H1 (cell line): ENCODE measurements at regions not wholly inside any gene's neighbourhood (a gene's known extent, or its start where the extent isn't known, plus 50 kb on each side); places are given as distances from the start of the nearest gene placed in this dataset.

ENCODE experiments used
- CTCF ChIA-PET: fragments of 300-600 bp; sonication (Branson Sonifier 250); formaldehyde crosslinking; loops from one replicate; lab custom pipeline; 2021; ENCODE audit not compliant: partially characterized antibody; lab: Charles Lee
- POLR2A ChIA-PET: fragments of 300-600 bp; sonication (Branson Sonifier 250); formaldehyde crosslinking; loops from one replicate; lab custom pipeline; 2021; ENCODE audit warnings: inconsistent platforms; ENCODE audit not compliant: partially characterized antibody; lab: Charles Lee
- DNase-seq, 2 experiments: peaks; one replicate each; pipeline versions ENCODE4 v3.0.0 to v3.0.0-alpha.2; 2010 to 2022; ENCODE audit warnings: low spot score in 2 of 2, low read depth in 1 of 2, mixed read lengths in 1 of 2
- FAIRE-seq: peaks from 2 replicates; lab custom pipeline; 2011; peaks lifted over from hg19 to GRCh38; lab: Jason Lieb, UNC
- H2AFZ ChIP-seq: 2 replicates; pipeline ENCODE4 v1.8.1; 2012; ENCODE audit warnings: low read length, inconsistent platforms
- H2AK5ac ChIP-seq: 2 replicates; pipeline ENCODE4 v1.6.1; 2013; ENCODE audit warnings: low read depth, low read length
- H2BK120ac ChIP-seq: replicated peaks from 2 replicates; pipeline ENCODE3; 2013; ENCODE audit warnings: low read depth, low read length, inconsistent platforms
- H2BK12ac ChIP-seq: 2 replicates; pipeline ENCODE4 v1.6.1; 2013; ENCODE audit warnings: low read depth, low read length
- H2BK15ac ChIP-seq: 2 replicates; pipeline ENCODE4 v1.6.1; 2013; ENCODE audit warnings: low read length
- H2BK20ac ChIP-seq: 2 replicates; pipeline ENCODE4 v1.6.1; 2013; ENCODE audit warnings: low read length
- H2BK5ac ChIP-seq: 2 replicates; pipeline ENCODE4 v1.6.1; 2013; ENCODE audit warnings: low read depth, low read length
- H3K14ac ChIP-seq: 2 replicates; pipeline ENCODE4 v1.6.1; 2013; ENCODE audit warnings: inconsistent platforms; ENCODE audit not compliant: insufficient read length
- H3K18ac ChIP-seq: 2 replicates; pipeline ENCODE4 v1.6.1; 2013; ENCODE audit warnings: low read length; ENCODE audit errors: extremely low read depth
- H3K23ac ChIP-seq: 2 replicates; pipeline ENCODE4 v1.6.1; 2013; ENCODE audit warnings: inconsistent platforms; ENCODE audit not compliant: insufficient read length
- H3K23me2 ChIP-seq: 2 replicates; pipeline ENCODE4 v1.6.1; 2013; ENCODE audit warnings: low read depth, low read length
- H3K27ac ChIP-seq: 2 replicates; pipeline ENCODE4 v1.6.1; 2011; ENCODE audit warnings: low read depth, low read length, inconsistent platforms
- H3K27me3 ChIP-seq, 4 experiments: replicated peaks in 1 of 4; 1 replicate in 1 of 4; 2 replicates in 3 of 4; pipeline versions ENCODE4 v1.6.1 to v1.8.1; 2011 to 2013; ENCODE audit warnings: low read length in 3 of 4, mild to moderate bottlenecking in 3 of 4, inconsistent platforms in 2 of 4, mixed read lengths in 2 of 4, moderate library complexity in 1 of 4; ENCODE audit not compliant: control insufficient read depth in 3 of 4, insufficient read depth in 3 of 4; ENCODE audit errors: extremely low read depth in 1 of 4
- H3K36me3 ChIP-seq, 4 experiments: 2 replicates each; pipeline versions ENCODE4 v1.6.1 to v1.8.1; 2011 to 2013; ENCODE audit warnings: mild to moderate bottlenecking in 4 of 4, low read length in 3 of 4, moderate library complexity in 2 of 4, control low read depth in 1 of 4, inconsistent platforms in 1 of 4; ENCODE audit not compliant: insufficient read depth in 4 of 4, control insufficient read depth in 2 of 4
- H3K4ac ChIP-seq: replicated peaks from 2 replicates; pipeline ENCODE3; 2013; ENCODE audit warnings: low read length, low read depth, mixed read lengths, inconsistent platforms; ENCODE audit not compliant: insufficient read length
- H3K4me1 ChIP-seq, 4 experiments: replicated peaks in 1 of 4; 1 replicate in 1 of 4; 2 replicates in 3 of 4; pipeline versions ENCODE4 v1.6.1 to v1.8.1; 2011 to 2013; ENCODE audit warnings: low read length in 3 of 4, inconsistent platforms in 2 of 4, mixed read lengths in 1 of 4; ENCODE audit not compliant: insufficient read depth in 4 of 4, control insufficient read depth in 3 of 4
- H3K4me2 ChIP-seq, 2 experiments: 2 replicates each; pipeline versions ENCODE4 v1.6.1 to v1.8.1; 2011 to 2013; ENCODE audit warnings: low read depth in 2 of 2, low read length in 2 of 2, control low read depth in 1 of 2, inconsistent platforms in 1 of 2, mild to moderate bottlenecking in 1 of 2; ENCODE audit not compliant: insufficient read depth in 1 of 2
- H3K4me3 ChIP-seq, 4 experiments: fragments of 200-600, 300-600 bp in 1 of 4; sonication (generic), shearing (Covaris generic), sonication (Bioruptor Twin) in 1 of 4; 2 replicates each; pipeline versions ENCODE4 v1.5.1 to v1.8.1; 2011 to 2016; ENCODE audit warnings: low read length in 4 of 4, low read depth in 3 of 4, control low read depth in 2 of 4, inconsistent platforms in 2 of 4, mild to moderate bottlenecking in 2 of 4, mixed read lengths in 1 of 4, moderate library complexity in 1 of 4; ENCODE audit not compliant: insufficient read depth in 2 of 4; ENCODE audit errors: extremely low read depth in 1 of 4
- H3K56ac ChIP-seq: replicated peaks from 2 replicates; pipeline ENCODE3; 2013; ENCODE audit warnings: low read depth, mild to moderate bottlenecking, mixed read lengths, low read length, inconsistent platforms; ENCODE audit not compliant: insufficient read length
- H3K79me1 ChIP-seq: 2 replicates; pipeline ENCODE4 v1.6.1; 2013; ENCODE audit warnings: low read depth, low read length, control low read depth
- H3K79me2 ChIP-seq, 2 experiments: 2 replicates each; pipeline versions ENCODE4 v1.6.1 to v1.8.1; 2012 to 2013; ENCODE audit warnings: low read length in 2 of 2, mild to moderate bottlenecking in 2 of 2, inconsistent platforms in 1 of 2; ENCODE audit not compliant: insufficient read depth in 2 of 2, control insufficient read depth in 1 of 2
- H3K9ac ChIP-seq, 4 experiments: replicated peaks in 1 of 4; 1 replicate in 1 of 4; 2 replicates in 3 of 4; pipeline versions ENCODE4 v1.6.1 to v1.8.1; 2011 to 2013; ENCODE audit warnings: low read depth in 3 of 4, low read length in 3 of 4, control low read depth in 2 of 4, mild to moderate bottlenecking in 2 of 4, moderate library complexity in 2 of 4, inconsistent platforms in 1 of 4; ENCODE audit errors: extremely low read depth in 1 of 4
- H3K9me3 ChIP-seq, 2 experiments: 2 replicates each; pipeline versions ENCODE4 v1.6.1 to v1.8.1; 2012 to 2013; ENCODE audit warnings: mild to moderate bottlenecking in 2 of 2, moderate library complexity in 2 of 2, control low read depth in 1 of 2, inconsistent platforms in 1 of 2, low read depth in 1 of 2, low read length in 1 of 2, mixed read lengths in 1 of 2; ENCODE audit not compliant: insufficient read depth in 2 of 2
- H4K20me1 ChIP-seq, 2 experiments: replicated peaks in 1 of 2; 2 replicates each; pipeline versions ENCODE3 to v1.8.1; 2011 to 2013; ENCODE audit warnings: inconsistent platforms in 2 of 2, low read length in 2 of 2, mild to moderate bottlenecking in 1 of 2; ENCODE audit not compliant: insufficient read depth in 2 of 2, control insufficient read depth in 1 of 2
- H4K5ac ChIP-seq: 2 replicates; pipeline ENCODE4 v1.6.1; 2013; ENCODE audit warnings: low read length, low read depth, mixed read lengths, inconsistent platforms; ENCODE audit not compliant: insufficient read length
- H4K8ac ChIP-seq: 2 replicates; pipeline ENCODE4 v1.8.0; 2013; ENCODE audit warnings: mild to moderate bottlenecking, moderate library complexity, low read length, inconsistent platforms; ENCODE audit not compliant: insufficient read depth; ENCODE audit errors: extremely low read depth
- H4K91ac ChIP-seq: replicated peaks from 2 replicates; pipeline ENCODE3; 2013; ENCODE audit warnings: low read length, mixed read lengths, inconsistent platforms; ENCODE audit not compliant: insufficient read length
- CBX5 ChIP-seq: fragments of 300-800, 300-1000 bp; sonication (generic); IDR thresholded peaks from 2 replicates; pipeline ENCODE4 v1.7.1; 2016; ENCODE audit warnings: antibody characterized with exemption, low read length, low read depth
- CBX8 ChIP-seq: fragments of 300-800, 300-1000 bp; sonication (generic); IDR thresholded peaks from 2 replicates; pipeline ENCODE4 v1.7.1; 2016; ENCODE audit warnings: low read depth, low read length, borderline replicate concordance
- CHD2 ChIP-seq: IDR thresholded peaks from 2 replicates; pipeline ENCODE4 v1.6.1; 2012; ENCODE audit warnings: low read length, improper control_type of control experiment
- E2F6 ChIP-seq: IDR thresholded peaks from 2 replicates; pipeline ENCODE4 v1.6.1; 2012; ENCODE audit warnings: inconsistent platforms
- GABPA ChIP-seq: IDR thresholded peaks from 2 replicates; pipeline ENCODE4 v1.6.1; 2011; ENCODE audit warnings: mild to moderate bottlenecking, low read length, moderate library complexity, borderline replicate concordance; ENCODE audit not compliant: insufficient read depth
- KDM4A ChIP-seq: IDR thresholded peaks from one replicate; pipeline ENCODE4 v1.7.1; 2012; ENCODE audit warnings: low read depth, mild to moderate bottlenecking, moderate library complexity, low read length, inconsistent platforms; ENCODE audit not compliant: severe bottlenecking
- NANOG ChIP-seq: IDR thresholded peaks from 2 replicates; pipeline ENCODE4 v1.6.1; 2011; ENCODE audit warnings: low read length, low read depth, mild to moderate bottlenecking, inconsistent platforms; ENCODE audit not compliant: insufficient read depth, poor library complexity, severe bottlenecking
- RAD21 ChIP-seq, 2 experiments: IDR thresholded peaks in 1 of 2; conservative IDR thresholded peaks in 1 of 2; 2 replicates each; pipeline ENCODE4 v1.6.1; 2011; ENCODE audit warnings: low read depth in 2 of 2, low read length in 2 of 2, improper control_type of control experiment in 1 of 2, inconsistent platforms in 1 of 2, mild to moderate bottlenecking in 1 of 2, moderate library complexity in 1 of 2
- SP2 ChIP-seq: IDR thresholded peaks from 2 replicates; pipeline ENCODE4 v1.6.1; 2012; ENCODE audit warnings: mild to moderate bottlenecking, low read length, inconsistent platforms
- SUZ12 ChIP-seq: fragments of 200-600 bp; sonication (generic); IDR thresholded peaks from 2 replicates; pipeline ENCODE4 v1.6.1; 2012; ENCODE audit warnings: mild to moderate bottlenecking, inconsistent platforms, low read length, moderate library complexity, mixed read lengths
- YY1 ChIP-seq: IDR thresholded peaks from 2 replicates; pipeline ENCODE4 v1.6.1; 2011; ENCODE audit warnings: low read depth, mild to moderate bottlenecking, low read length
- WGBS, 2 experiments: shearing (Covaris generic) in 1 of 2; methylation state at CpG; one replicate each; pipeline versions ENCODE4 v1.1.6 to v1.1.7; 2013 to 2015; ENCODE audit warnings: low lambda C conversion rate in 2 of 2, mixed read lengths in 2 of 2, inconsistent platforms in 1 of 2, low coverage in 1 of 2, missing lambda C conversion rate in 1 of 2; ENCODE audit not compliant: insufficient replicate concordance in 2 of 2, insufficient coverage in 1 of 2, insufficient read length in 1 of 2; ENCODE audit errors: extremely low coverage in 1 of 2, missing lambda C conversion rate in 1 of 2; 5-methylcytosine and 5-hydroxymethylcytosine counted together
- TF ChIP-seq, protein P1 (sequence below): IDR thresholded peaks from 2 replicates; pipeline ENCODE4 v1.6.1; 2011; ENCODE audit warnings: low read length, improper control_type of control experiment

- no peaks in the 10 kb centered on the region for H3K79me2 ChIP-seq
- no peaks in the 10 kb centered on the region for H4K20me1 ChIP-seq
- no peaks in the 10 kb centered on the region for H3K36me3 ChIP-seq
- H3K4me1 ChIP-seq = no peaks in the 10 kb centered on the region
- no peak overlapping the region for H4K5ac ChIP-seq
- H2BK20ac ChIP-seq = no peak overlapping the region
- H3K4ac ChIP-seq = no peak overlapping the region
- no peak overlapping the region for H3K4me3 ChIP-seq
- H2BK120ac ChIP-seq = no peak overlapping the region
- H2AFZ ChIP-seq = peak overlapping the region; percentile 52; the same call in 1 of the 2 replicates
- no peak overlapping the region for H3K4me2 ChIP-seq
- 83% methylated on average over 2 of the region's 2 CpGs; no CpG with 5 or more reads in 1 of the 2 experiments for WGBS, 2 experiments
- H2BK12ac ChIP-seq = no peak overlapping the region
- ChIA-PET CTCF (interaction anchor here (0.6 kb wide), 1 partner anchor 27 kb away, joined by 3 read pairs; no protein-coding TSS in a partner anchor), POLR2A (no interaction called here)
- no peaks in the 10 kb centered on the region for H3K23me2 ChIP-seq
- no peak overlapping the region for H3K56ac ChIP-seq
- no peak overlapping the region for H3K27ac ChIP-seq
- H3K23ac ChIP-seq = no peak overlapping the region
- H4K8ac ChIP-seq = no peak overlapping the region
- no peak overlapping the region for H3K9ac ChIP-seq
- no peaks in the 10 kb centered on the region for H3K9me3 ChIP-seq
- no peak for DNase-seq
- H3K79me1 ChIP-seq = no peaks in the 10 kb centered on the region
- no peak overlapping the region for H3K18ac ChIP-seq
- H2BK15ac ChIP-seq = no peak overlapping the region
- FAIRE-seq = no peak
- no peak overlapping the region for H4K91ac ChIP-seq
- no peak for TF ChIP-seq CHD2
- TF ChIP-seq SP2 = no peak
- no peak for TF ChIP-seq E2F6
- TF ChIP-seq NANOG = no peak
- TF ChIP-seq KDM4A = no peak
- TF ChIP-seq CBX8 = no peak
- TF ChIP-seq GABPA = no peak
- TF ChIP-seq SUZ12 = no peak
- no peak for TF ChIP-seq YY1
- TF ChIP-seq, protein P1, sequence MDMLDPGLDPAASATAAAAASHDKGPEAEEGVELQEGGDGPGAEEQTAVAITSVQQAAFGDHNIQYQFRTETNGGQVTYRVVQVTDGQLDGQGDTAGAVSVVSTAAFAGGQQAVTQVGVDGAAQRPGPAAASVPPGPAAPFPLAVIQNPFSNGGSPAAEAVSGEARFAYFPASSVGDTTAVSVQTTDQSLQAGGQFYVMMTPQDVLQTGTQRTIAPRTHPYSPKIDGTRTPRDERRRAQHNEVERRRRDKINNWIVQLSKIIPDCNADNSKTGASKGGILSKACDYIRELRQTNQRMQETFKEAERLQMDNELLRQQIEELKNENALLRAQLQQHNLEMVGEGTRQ = no peak
- no peak for TF ChIP-seq CBX5
- no peak for TF ChIP-seq RAD21 (IDR thresholded peaks at IDR 0.05 in 1 of 2, conservative IDR thresholded peaks at IDR 0.05 in 1 of 2; ENCODE audit: low read depth in 2 of 2, low read length in 2 of 2)
- H3K14ac ChIP-seq = no peak overlapping the region
- no peak overlapping the region; the same call in 1 of the 2 replicates for H2BK5ac ChIP-seq
- no peaks in the 10 kb centered on the region for H3K27me3 ChIP-seq
- H2AK5ac ChIP-seq = no peak overlapping the region
Observed at GRCh38 chr7:11934796-11935195, 102.8 kb upstream of the THSD7A start.
